Activated CD4-positive, CD25-positive, alpha-beta regulatory T cell treated with anti-CD3 and anti-CD28 coated beads, Interleukin-2, amount 50 U/mL, for 72 hours (primary cell): ENCODE measurements at regions not wholly inside any gene's neighbourhood (a gene's known extent, or its start where the extent isn't known, plus 50 kb on each side); places are given as distances from the start of the nearest gene placed in this dataset.
"Not testable (repeated sequence)": the region's sequence is repeated elsewhere in the genome, so short reads cannot be mapped to it uniquely, and the experiment has no call there.

Experiments
- DNase-seq: peaks from one replicate; pipeline ENCODE4 v3.0.0; 2021

- no peak for DNase-seq
Observed at GRCh38 chr3:74978684-74979083, 364.2 kb upstream of the CNTN3 start.

- DNase-seq: not testable (repeated sequence)
Observed at GRCh38 chr3:74985028-74985904, 370.8 kb upstream of the CNTN3 start.

DNA sequence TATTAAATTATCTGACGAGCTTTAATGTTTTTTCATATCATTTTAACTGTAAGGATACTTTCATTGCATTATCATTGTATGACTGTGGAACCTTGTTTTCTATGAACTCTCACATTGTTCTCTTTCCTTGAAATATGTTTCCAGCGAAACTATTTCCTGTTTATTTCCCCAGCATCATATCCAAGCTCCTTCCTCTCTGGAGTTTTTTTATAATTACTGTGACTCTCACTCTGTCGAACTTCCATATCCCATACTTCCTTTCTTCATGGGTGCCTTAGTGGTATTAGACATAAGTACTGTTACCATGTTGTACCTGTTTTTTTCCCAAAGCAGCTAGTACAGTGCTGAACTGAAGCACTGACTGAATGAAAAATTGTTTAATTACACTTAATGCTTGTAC lies 373.6 kb upstream of the CNTN3 start:
- no peak for DNase-seq

DNA sequence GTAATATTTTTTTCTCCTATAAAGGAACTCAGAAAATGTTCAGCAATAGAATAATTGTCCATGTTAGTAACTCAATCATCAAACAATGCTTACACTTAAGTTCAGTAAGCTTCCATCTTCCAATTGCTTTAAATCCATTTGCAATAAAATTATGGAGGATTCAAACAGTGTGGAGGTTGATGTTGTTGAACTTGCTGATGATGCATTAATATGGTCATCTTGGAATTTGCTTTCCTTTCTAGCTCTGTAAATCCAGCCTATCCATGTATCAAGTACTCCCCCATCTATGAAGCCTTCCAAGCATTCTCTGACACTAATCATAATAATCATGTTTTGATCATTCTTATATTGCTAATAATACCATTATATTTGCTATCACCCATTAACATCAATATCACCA lies 378.4 kb upstream of the CNTN3 start:
- DNase-seq: no peak

- DNase-seq: no peak
Observed at GRCh38 chr3:75001330-75001729, 386.9 kb upstream of the CNTN3 start.

GRCh38 chr3:75012791-75013331 lies 398.4 kb upstream of the CNTN3 start:
- DNase-seq: no peak

DNA sequence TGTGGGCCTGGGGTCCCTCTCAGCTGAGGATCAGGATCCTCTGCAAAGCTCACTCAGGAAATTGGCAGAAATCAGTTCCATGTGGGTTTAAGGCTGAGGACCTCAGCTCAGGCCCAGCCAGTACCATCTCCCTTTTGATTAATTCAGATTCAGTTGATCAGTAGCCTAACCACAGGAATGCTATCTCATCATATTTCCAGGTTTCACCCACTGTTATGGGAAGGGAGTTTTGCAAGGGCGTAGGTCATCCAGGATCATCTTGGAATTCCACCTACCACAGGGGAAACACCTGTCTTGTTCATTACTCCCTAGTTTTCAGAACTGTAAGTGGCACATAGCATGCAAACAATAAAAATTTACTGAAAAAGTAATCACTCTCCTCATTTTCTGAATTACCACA lies 399.5 kb upstream of the CNTN3 start:
- no peak for DNase-seq

GRCh38 chr3:75015280-75015679 lies 400.8 kb upstream of the CNTN3 start:
- no peak for DNase-seq

DNA sequence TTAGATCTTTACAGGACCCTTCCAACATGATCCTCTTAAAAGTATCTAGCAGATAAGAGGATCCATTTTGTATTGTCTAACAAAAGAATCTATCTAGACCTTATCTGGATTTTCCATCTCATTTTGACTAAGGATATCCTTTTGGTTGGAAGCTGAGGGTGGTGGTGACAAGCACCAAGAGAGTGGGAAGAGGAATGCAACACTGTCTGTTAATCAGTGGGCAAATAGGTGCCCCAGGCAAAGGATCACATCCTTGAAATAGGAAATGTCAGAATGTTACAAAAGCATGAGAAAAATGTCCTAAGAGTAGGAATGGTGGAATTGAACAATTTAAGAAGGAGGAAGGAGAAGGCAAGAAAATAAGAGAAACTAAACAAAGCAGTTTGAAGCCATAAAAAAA lies 420.7 kb upstream of the CNTN3 start:
- no peak for DNase-seq

GRCh38 chr3:75042941-75043340 lies 428.5 kb upstream of the CNTN3 start:
- no peak for DNase-seq

GRCh38 chr3:75048650-75049049 lies 434.2 kb upstream of the CNTN3 start:
- DNase-seq: no peak

DNA sequence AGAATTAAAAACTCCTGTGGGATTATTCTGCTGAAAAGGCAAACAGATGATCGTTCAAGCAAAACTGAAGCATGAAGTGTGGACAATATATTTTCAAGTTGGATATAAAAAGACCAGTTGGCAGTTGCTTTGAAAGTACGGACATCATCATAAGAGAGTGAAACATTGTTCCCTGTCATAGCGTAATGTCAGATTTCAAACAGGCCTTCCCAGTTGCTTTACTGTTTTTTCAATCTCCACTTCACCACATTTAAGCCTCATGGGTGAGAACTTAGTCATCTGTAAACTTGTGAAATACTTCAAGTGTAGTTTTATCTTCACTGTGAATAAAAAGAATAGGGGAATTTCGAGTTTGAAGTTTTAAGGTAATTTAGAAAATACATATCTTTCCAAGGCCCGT lies 435.1 kb upstream of the CNTN3 start:
- no peak for DNase-seq

- no peak for DNase-seq
Observed at GRCh38 chr3:75059120-75059519, 444.7 kb upstream of the CNTN3 start.

- DNase-seq: no peak
Observed at GRCh38 chr3:75061806-75062205, 447.3 kb upstream of the CNTN3 start.

- DNase-seq: no peak
Observed at GRCh38 chr3:75075158-75075557, 460.7 kb upstream of the CNTN3 start.

- no peak for DNase-seq
Observed at GRCh38 chr3:75076481-75076880, 462.0 kb upstream of the CNTN3 start.

GRCh38 chr3:75078290-75078689 lies 463.8 kb upstream of the CNTN3 start:
- DNase-seq: no peak

GRCh38 chr3:75082845-75083244 lies 468.4 kb upstream of the CNTN3 start:
- DNase-seq: no peak

DNA sequence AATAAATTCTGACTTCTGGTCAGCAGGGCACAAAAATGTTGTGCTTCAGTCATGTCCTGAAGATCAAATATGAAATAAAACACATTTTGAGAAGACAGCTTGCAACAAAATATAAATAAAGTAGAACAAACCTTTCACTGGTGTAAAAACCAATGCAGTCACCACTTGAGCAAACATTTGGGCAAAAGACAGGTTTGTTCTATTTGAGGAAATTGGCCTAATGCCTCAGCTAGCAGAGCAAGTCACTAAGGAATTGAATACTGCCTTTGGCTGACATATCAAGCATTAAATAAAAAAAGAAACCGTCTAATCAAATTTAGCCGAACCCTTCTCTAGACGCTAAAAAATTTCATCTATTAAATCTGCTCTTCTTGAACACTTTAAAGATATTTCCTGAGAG lies 475.4 kb upstream of the CNTN3 start:
- DNase-seq: no peak

- DNase-seq: no peak
Observed at GRCh38 chr3:75101329-75102147, 487.1 kb upstream of the CNTN3 start.

GRCh38 chr3:75110741-75111140 lies 496.3 kb upstream of the CNTN3 start:
- DNase-seq: no peak

DNA sequence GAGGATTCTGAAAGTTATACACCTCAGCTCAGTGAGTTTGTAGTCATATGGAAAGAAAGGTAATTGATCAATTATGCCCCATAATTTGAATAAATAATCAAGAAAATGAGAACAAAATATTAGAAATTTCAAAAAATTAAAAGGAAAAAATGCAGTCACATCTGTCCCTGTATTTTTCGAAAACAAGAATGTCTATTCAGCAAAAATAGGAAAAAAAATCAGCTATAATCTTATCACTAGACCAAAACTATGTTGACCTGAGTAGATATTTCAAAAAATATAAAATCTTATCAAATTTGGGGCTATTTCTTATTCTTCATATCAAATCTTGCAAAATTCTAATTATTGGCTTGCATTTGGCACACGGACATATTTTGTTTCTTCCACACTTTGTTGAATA lies 501.2 kb upstream of the CNTN3 start:
- DNase-seq: no peak

- DNase-seq: no peak
Observed at GRCh38 chr3:75118779-75119178, 504.3 kb upstream of the CNTN3 start.

DNA sequence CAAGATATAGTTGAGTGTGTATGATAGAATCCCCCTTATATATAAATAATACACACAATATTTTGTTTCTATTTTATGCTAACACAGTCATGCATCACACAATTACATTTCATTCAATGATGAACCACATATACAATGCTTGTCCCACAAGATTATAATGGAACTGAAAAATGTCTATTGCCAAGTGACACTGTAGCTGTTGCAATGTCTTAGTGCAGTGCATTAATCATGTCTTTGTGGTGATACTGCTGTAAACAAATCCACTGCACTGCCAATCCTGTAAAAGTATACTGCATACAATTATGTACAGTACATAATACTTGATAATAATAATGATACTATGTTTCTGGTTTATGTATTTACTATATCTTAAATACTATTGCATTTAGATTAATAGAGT lies 512.1 kb upstream of the CNTN3 start:
- no peak for DNase-seq
